Effector memory CD8-positive, alpha-beta T cell (primary cell): ENCODE measurements at regions not wholly inside any gene's neighbourhood (a gene's known extent, or its start where the extent isn't known, plus 50 kb on each side); places are given as distances from the start of the nearest gene placed in this dataset.

Source experiments
- ATAC-seq: fragments of 150-1000 bp; cut with Tn5 transposase; replicated peaks from 2 replicates; pipeline ENCODE4 v1.10.0; 2021; ENCODE audit warnings: mild to moderate bottlenecking, moderate library complexity
- DNase-seq, 3 experiments: peaks; one replicate each; pipeline ENCODE4 v3.0.0; 2021
- H3K27ac Mint-ChIP-seq, 2 donors: one replicate each; pipeline ENCODE4 v1.8.0; 2022; ENCODE audit warnings: mild to moderate bottlenecking in 2 of 2, mixed read lengths in 2 of 2, moderate library complexity in 2 of 2
- H3K27me3 Mint-ChIP-seq, 2 donors: one replicate each; pipeline ENCODE4 v1.8.0; 2022; ENCODE audit warnings: mixed read lengths in 2 of 2
- H3K36me3 Mint-ChIP-seq: one replicate; pipeline ENCODE4 v1.8.0; 2022; ENCODE audit warnings: mild to moderate bottlenecking, moderate library complexity, mixed read lengths; ENCODE audit not compliant: insufficient read depth
- H3K4me1 Mint-ChIP-seq, 2 donors: one replicate each; pipeline ENCODE4 v1.8.0; 2022; ENCODE audit warnings: low read depth in 2 of 2, mixed read lengths in 2 of 2
- H3K4me3 Mint-ChIP-seq, 2 donors: one replicate each; pipeline ENCODE4 v1.8.0; 2022; ENCODE audit warnings: mild to moderate bottlenecking in 2 of 2, mixed read lengths in 2 of 2, moderate library complexity in 2 of 2
- H3K9me3 Mint-ChIP-seq, 2 donors: one replicate each; pipeline ENCODE4 v1.8.0; 2022; ENCODE audit warnings: mixed read lengths in 2 of 2

- no peak overlapping the region for H3K27ac Mint-ChIP-seq
- H3K4me1 Mint-ChIP-seq: no peaks in the 10 kb centered on the region
- no peaks in the 10 kb centered on the region for H3K27me3 Mint-ChIP-seq
- ATAC-seq: no peak
- H3K36me3 Mint-ChIP-seq: no peaks in the 10 kb centered on the region
- H3K9me3 Mint-ChIP-seq: no peaks in the 10 kb centered on the region
- no peak overlapping the region for H3K4me3 Mint-ChIP-seq
- DNase-seq: no peak
Measured at GRCh38 chr14:22088614-22089342, 415.2 kb upstream of the OR4E1 start.

- Mint-ChIP-seq H3K27ac (no peak overlapping the region), H3K4me3 (peak overlapping the region in 1 of 2 donors; percentile 57), H3K4me1 (no peaks in the 10 kb centered on the region), H3K9me3 (no peaks in the 10 kb centered on the region), H3K36me3 (no peaks in the 10 kb centered on the region), H3K27me3 (no peaks in the 10 kb centered on the region)
- DNase-seq: no peak
- ATAC-seq: no peak
Measured at GRCh38 chr14:22086131-22086530, 412.5 kb upstream of the OR4E1 start.

GRCh38 chr14:22084393-22085281 lies 411.0 kb upstream of the OR4E1 start:
- Mint-ChIP-seq H3K27ac (no peak overlapping the region), H3K4me1 (no peaks in the 10 kb centered on the region), H3K36me3 (no peaks in the 10 kb centered on the region), H3K4me3 (no peak overlapping the region), H3K9me3 (no peaks in the 10 kb centered on the region), H3K27me3 (no peaks in the 10 kb centered on the region)
- ATAC-seq (no peak), DNase-seq (peak; percentile 5 to 15 (median 10))

- no peaks in the 10 kb centered on the region for H3K9me3 Mint-ChIP-seq
- no peaks in the 10 kb centered on the region for H3K27me3 Mint-ChIP-seq
- ATAC-seq (no peak), DNase-seq (no peak)
- H3K4me1 Mint-ChIP-seq: peaks cover 0 to 1% of the 10 kb centered on the region in 2 donors
- H3K27ac Mint-ChIP-seq: no peak overlapping the region
- no peak overlapping the region for H3K4me3 Mint-ChIP-seq
- H3K36me3 Mint-ChIP-seq: no peaks in the 10 kb centered on the region
Measured at GRCh38 chr14:22081337-22081736, 407.7 kb upstream of the OR4E1 start.

GRCh38 chr14:22079766-22080165 lies 406.1 kb upstream of the OR4E1 start:
- no peak overlapping the region for H3K4me3 Mint-ChIP-seq
- no peaks in the 10 kb centered on the region for H3K36me3 Mint-ChIP-seq
- ATAC-seq: no peak
- peaks cover 0 to 1% of the 10 kb centered on the region in 2 donors for H3K4me1 Mint-ChIP-seq
- no peak for DNase-seq
- no peaks in the 10 kb centered on the region for H3K9me3 Mint-ChIP-seq
- H3K27ac Mint-ChIP-seq: no peak overlapping the region
- no peaks in the 10 kb centered on the region for H3K27me3 Mint-ChIP-seq

DNA sequence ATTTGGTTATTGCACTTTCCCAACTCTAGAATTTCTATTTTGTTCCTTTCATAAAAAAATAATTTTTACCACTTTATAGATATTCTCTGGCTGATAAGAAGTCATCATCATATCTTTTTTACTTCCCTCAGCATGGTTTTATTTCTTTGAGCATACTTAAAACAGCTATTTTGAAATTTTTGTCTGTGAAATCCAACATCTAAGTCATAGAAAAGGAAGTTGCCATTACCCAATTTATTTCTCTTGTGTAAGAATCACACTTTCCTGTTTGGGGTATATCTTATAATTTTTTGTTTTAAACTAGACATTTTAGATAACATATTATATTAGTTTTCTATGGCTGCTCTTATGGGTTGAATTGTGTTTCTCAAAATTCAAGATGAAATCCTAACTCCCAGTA lies 400.2 kb upstream of the OR4E1 start:
- no peaks in the 10 kb centered on the region for H3K9me3 Mint-ChIP-seq
- H3K36me3 Mint-ChIP-seq: peaks cover 5% of the 10 kb centered on the region
- no peak overlapping the region for H3K4me3 Mint-ChIP-seq
- ATAC-seq (no peak), DNase-seq (no peak)
- peaks cover 0 to 5% of the 10 kb centered on the region in 2 donors for H3K4me1 Mint-ChIP-seq
- no peak overlapping the region for H3K27ac Mint-ChIP-seq
- H3K27me3 Mint-ChIP-seq: no peaks in the 10 kb centered on the region

GRCh38 chr14:22071006-22071405 lies 397.4 kb upstream of the OR4E1 start:
- no peaks in the 10 kb centered on the region for H3K27me3 Mint-ChIP-seq
- peaks cover 5% of the 10 kb centered on the region for H3K36me3 Mint-ChIP-seq
- ATAC-seq (peak; percentile 88), DNase-seq (peak; percentile 18 to 32 (median 20))
- H3K4me1 Mint-ChIP-seq: peaks cover 0 to 4% of the 10 kb centered on the region in 2 donors
- H3K9me3 Mint-ChIP-seq: no peaks in the 10 kb centered on the region
- peak overlapping the region; percentile 80 to 85 for H3K4me3 Mint-ChIP-seq
- H3K27ac Mint-ChIP-seq: peak overlapping the region; percentile 60 to 69

- no peaks in the 10 kb centered on the region for H3K27me3 Mint-ChIP-seq
- DNase-seq (peak in 1 of 3 experiments; percentile 8), ATAC-seq (peak; percentile 76)
- peaks cover 5% of the 10 kb centered on the region for H3K36me3 Mint-ChIP-seq
- peak overlapping the region; percentile 60 to 69 for H3K27ac Mint-ChIP-seq
- H3K4me3 Mint-ChIP-seq: peak overlapping the region; percentile 80 to 85
- H3K4me1 Mint-ChIP-seq: peaks cover 0 to 4% of the 10 kb centered on the region in 2 donors
- no peaks in the 10 kb centered on the region for H3K9me3 Mint-ChIP-seq
Measured at GRCh38 chr14:22070119-22070982, 396.7 kb upstream of the OR4E1 start.

DNA sequence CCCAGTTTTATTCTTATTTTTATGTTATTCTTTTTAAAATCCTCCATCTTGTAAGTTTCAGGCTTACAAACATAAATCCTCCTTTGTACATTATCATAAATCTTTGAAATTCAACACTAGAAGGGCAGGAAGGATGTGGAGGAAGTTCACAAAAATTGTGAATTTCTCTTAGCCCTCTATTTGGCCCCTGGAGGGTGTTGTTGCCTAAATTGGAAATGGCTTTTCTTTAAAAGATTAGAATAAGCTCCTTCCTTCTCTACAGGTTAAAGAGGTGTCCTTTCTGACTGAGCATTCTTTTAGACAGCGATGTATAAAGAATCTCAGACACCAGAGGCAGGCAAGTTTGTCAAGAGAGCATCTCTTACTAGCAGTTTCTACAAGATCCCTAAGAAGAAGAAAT lies 391.7 kb upstream of the OR4E1 start:
- H3K27me3 Mint-ChIP-seq: no peaks in the 10 kb centered on the region

DNA sequence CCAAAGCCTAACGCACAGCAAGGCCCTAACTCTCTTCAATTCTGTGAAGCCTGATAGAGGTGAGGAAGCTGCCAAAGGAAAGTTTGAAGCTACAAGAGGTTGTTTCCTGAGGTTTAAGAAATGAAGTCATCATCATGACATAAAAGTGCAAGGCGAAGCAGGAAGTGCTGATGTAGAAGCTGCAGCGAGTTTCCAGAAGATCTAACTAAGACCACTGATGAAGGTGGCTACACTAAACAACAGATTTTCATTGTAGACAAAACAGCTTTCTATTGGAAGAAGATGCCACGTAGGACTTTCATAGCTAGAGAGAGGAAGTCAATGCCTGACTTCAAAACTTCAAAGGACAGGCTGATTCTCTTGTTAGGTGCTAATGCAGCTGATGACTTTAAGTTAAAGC lies 385.6 kb upstream of the OR4E1 start:
- H3K27ac Mint-ChIP-seq: no peak overlapping the region
- H3K4me1 Mint-ChIP-seq: no peaks in the 10 kb centered on the region
- no peaks in the 10 kb centered on the region for H3K9me3 Mint-ChIP-seq
- no peaks in the 10 kb centered on the region for H3K27me3 Mint-ChIP-seq
- ATAC-seq: no peak
- H3K4me3 Mint-ChIP-seq: no peak overlapping the region
- no peak for DNase-seq
- no peaks in the 10 kb centered on the region for H3K36me3 Mint-ChIP-seq

More for the DNA sequence above, 391.7 kb upstream of the OR4E1 start:
- H3K4me3 Mint-ChIP-seq: no peak overlapping the region
- no peak overlapping the region for H3K27ac Mint-ChIP-seq
- peaks cover 0 to 1% of the 10 kb centered on the region in 2 donors for H3K4me1 Mint-ChIP-seq
- ATAC-seq (no peak), DNase-seq (no peak)
- peaks cover 3% of the 10 kb centered on the region for H3K36me3 Mint-ChIP-seq
- no peaks in the 10 kb centered on the region for H3K9me3 Mint-ChIP-seq

- Mint-ChIP-seq H3K27me3 (no peaks in the 10 kb centered on the region), H3K4me1 (peaks cover 0 to 4% of the 10 kb centered on the region in 2 donors), H3K9me3 (no peaks in the 10 kb centered on the region), H3K4me3 (peak overlapping the region in 1 of 2 donors; percentile 58), H3K36me3 (peaks cover 6% of the 10 kb centered on the region), H3K27ac (no peak overlapping the region)
- DNase-seq (no peak), ATAC-seq (no peak)
Measured at GRCh38 chr14:22052795-22053194, 379.2 kb upstream of the OR4E1 start.

- ATAC-seq: peak; percentile 77
- Mint-ChIP-seq H3K27me3 (peaks cover 0 to 8% of the 10 kb centered on the region in 2 donors), H3K27ac (no peak overlapping the region), H3K4me1 (peaks cover 0 to 2% of the 10 kb centered on the region in 2 donors), H3K9me3 (no peaks in the 10 kb centered on the region), H3K36me3 (peaks cover 4% of the 10 kb centered on the region), H3K4me3 (no peak overlapping the region)
- DNase-seq: peak in 1 of 3 experiments; percentile 9
Measured at GRCh38 chr14:22047115-22047514, 373.5 kb upstream of the OR4E1 start.

- ATAC-seq (no peak), DNase-seq (no peak)
- Mint-ChIP-seq H3K9me3 (no peaks in the 10 kb centered on the region), H3K27me3 (peaks cover 0 to 8% of the 10 kb centered on the region in 2 donors), H3K27ac (no peak overlapping the region), H3K4me1 (no peaks in the 10 kb centered on the region), H3K36me3 (no peaks in the 10 kb centered on the region), H3K4me3 (peak overlapping the region in 1 of 2 donors; percentile 27)
Measured at GRCh38 chr14:22046063-22046462, 372.4 kb upstream of the OR4E1 start.
